OCI-LY1 (cell line): ENCODE measurements at regions not wholly inside any gene's neighbourhood (a gene's known extent, or its start where the extent isn't known, plus 50 kb on each side); places are given as distances from the start of the nearest gene placed in this dataset.
"Not testable (repeated sequence)": the region's sequence is repeated elsewhere in the genome, so short reads cannot be mapped to it uniquely, and the experiment has no call there.

ENCODE experiments used
- EZH2 ChIP-seq: fragments of 200-600 bp; sonication (generic), shearing (Covaris generic); IDR thresholded peaks from 2 replicates; pipeline ENCODE4 v1.8.0; 2017; ENCODE audit warnings: borderline replicate concordance, mixed run types, mild to moderate bottlenecking, antibody characterized with exemption, low read length, moderate library complexity, mixed read lengths
- TF ChIP-seq, protein P1 (sequence below): fragments of 200-600 bp; sonication (generic), shearing (Covaris generic); IDR thresholded peaks from 2 replicates; pipeline ENCODE4 v1.5.1; 2017; ENCODE audit warnings: mild to moderate bottlenecking, antibody characterized with exemption, low read length, moderate library complexity, mixed read lengths

DNA sequence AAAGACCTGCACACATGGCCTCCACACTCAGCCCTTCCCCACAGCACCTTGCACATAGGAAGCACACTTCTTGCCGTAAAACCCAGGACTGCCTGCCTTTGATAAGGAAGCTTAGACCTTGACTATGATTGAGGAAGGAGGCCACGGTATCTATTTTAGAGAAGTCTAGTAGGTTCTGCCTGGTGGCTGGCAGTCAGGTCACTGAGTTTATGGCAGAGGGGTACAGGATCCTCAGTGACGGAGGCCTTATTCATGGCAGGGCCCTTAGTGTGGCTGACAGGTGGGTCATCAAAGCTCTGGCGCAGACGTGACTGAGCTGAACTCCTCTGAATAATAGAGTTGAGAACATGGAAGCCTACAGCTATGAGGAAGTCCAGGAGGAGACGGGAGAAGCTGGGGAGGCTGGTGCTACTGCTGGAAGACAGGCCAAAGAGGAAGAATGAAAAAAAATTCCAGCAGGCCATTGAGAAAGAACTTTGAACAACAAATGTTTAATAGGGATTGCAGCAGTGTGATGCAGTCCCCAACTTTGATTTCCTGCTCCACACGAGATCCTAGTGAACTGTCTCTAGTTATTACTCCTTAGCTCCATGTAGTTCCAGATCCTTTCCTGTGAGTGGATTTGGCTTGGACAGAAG lies 142.8 kb downstream of the BCL2L11 start:
- TF ChIP-seq, protein P1, sequence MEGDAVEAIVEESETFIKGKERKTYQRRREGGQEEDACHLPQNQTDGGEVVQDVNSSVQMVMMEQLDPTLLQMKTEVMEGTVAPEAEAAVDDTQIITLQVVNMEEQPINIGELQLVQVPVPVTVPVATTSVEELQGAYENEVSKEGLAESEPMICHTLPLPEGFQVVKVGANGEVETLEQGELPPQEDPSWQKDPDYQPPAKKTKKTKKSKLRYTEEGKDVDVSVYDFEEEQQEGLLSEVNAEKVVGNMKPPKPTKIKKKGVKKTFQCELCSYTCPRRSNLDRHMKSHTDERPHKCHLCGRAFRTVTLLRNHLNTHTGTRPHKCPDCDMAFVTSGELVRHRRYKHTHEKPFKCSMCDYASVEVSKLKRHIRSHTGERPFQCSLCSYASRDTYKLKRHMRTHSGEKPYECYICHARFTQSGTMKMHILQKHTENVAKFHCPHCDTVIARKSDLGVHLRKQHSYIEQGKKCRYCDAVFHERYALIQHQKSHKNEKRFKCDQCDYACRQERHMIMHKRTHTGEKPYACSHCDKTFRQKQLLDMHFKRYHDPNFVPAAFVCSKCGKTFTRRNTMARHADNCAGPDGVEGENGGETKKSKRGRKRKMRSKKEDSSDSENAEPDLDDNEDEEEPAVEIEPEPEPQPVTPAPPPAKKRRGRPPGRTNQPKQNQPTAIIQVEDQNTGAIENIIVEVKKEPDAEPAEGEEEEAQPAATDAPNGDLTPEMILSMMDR = not testable (repeated sequence)
- TF ChIP-seq EZH2 = not testable (repeated sequence)
